BE2C (cell line): ENCODE measurements at regions not wholly inside any gene's neighbourhood (a gene's known extent, or its start where the extent isn't known, plus 50 kb on each side); places are given as distances from the start of the nearest gene placed in this dataset.

Source experiments
- DNase-seq: peaks from one replicate; pipeline ENCODE4 v3.0.0-alpha.2; 2020
- H3K27me3 ChIP-seq: fragments of 250-450 bp; sonication (Bioruptor Pico); 2 replicates; pipeline ENCODE4 v1.5.1; 2020; ENCODE audit warnings: mild to moderate bottlenecking
- H3K36me3 ChIP-seq: fragments of 250-450 bp; sonication (Bioruptor Pico); 2 replicates; pipeline ENCODE4 v1.5.1; 2020; ENCODE audit warnings: mild to moderate bottlenecking
- H3K4me1 ChIP-seq: fragments of 250-450 bp; sonication (Bioruptor Pico); 2 replicates; pipeline ENCODE4 v1.5.1; 2020
- H3K4me3 ChIP-seq: 2 replicates; pipeline ENCODE4 v1.5.1; 2011; ENCODE audit warnings: low read depth, low read length
- H3K9me3 ChIP-seq: fragments of 250-450 bp; sonication (Bioruptor Pico); 2 replicates; pipeline ENCODE4 v1.5.1; 2020
- CTCF ChIP-seq: IDR thresholded peaks from 2 replicates; pipeline ENCODE4 v1.5.1; 2012; ENCODE audit warnings: mild to moderate bottlenecking, low read depth, low read length

- no peak for DNase-seq
- H3K4me3 ChIP-seq: no peak overlapping the region
Measured at GRCh38 chr7:86956567-86956966, 102.9 kb downstream of the ELAPOR2 start.

GRCh38 chr7:86955895-86956503 is 103.5 kb downstream of the ELAPOR2 start:
- Histone ChIP-seq H3K27me3 (0 out of 2 replicates have a peak, but pooled peaks cover 3% of the 10 kb centered on the region), H3K4me1 (no peaks in the 10 kb centered on the region), H3K9me3 (no peaks in the 10 kb centered on the region), H3K4me3 (no peak overlapping the region), H3K36me3 (no peaks in the 10 kb centered on the region)
- no peak for DNase-seq
- TF ChIP-seq CTCF: no peak

More at GRCh38 chr7:86956567-86956966, 102.9 kb downstream of the ELAPOR2 start:
- Histone ChIP-seq H3K27me3 (0 out of 2 replicates have a peak, but pooled peaks cover 3% of the 10 kb centered on the region), H3K4me1 (no peaks in the 10 kb centered on the region), H3K9me3 (no peaks in the 10 kb centered on the region), H3K36me3 (no peaks in the 10 kb centered on the region)
- no peak for TF ChIP-seq CTCF

- TF ChIP-seq CTCF: no peak
- H3K36me3 ChIP-seq: no peaks in the 10 kb centered on the region
- H3K4me3 ChIP-seq: no peak overlapping the region
- no peak for DNase-seq
- H3K27me3 ChIP-seq: 0 out of 2 replicates have a peak, but pooled peaks cover 3% of the 10 kb centered on the region
- H3K4me1 ChIP-seq: no peaks in the 10 kb centered on the region
- H3K9me3 ChIP-seq: no peaks in the 10 kb centered on the region
Measured at GRCh38 chr7:86954971-86955370, 104.5 kb downstream of the ELAPOR2 start.

GRCh38 chr7:86953653-86954336 is 105.7 kb downstream of the ELAPOR2 start:
- Histone ChIP-seq H3K4me1 (no peaks in the 10 kb centered on the region), H3K9me3 (no peaks in the 10 kb centered on the region), H3K4me3 (no peak overlapping the region), H3K36me3 (no peaks in the 10 kb centered on the region), H3K27me3 (0 out of 2 replicates have a peak, but pooled peaks cover 3% of the 10 kb centered on the region)
- no peak for TF ChIP-seq CTCF
- no peak for DNase-seq

- DNase-seq: no peak
- Histone ChIP-seq H3K9me3 (no peaks in the 10 kb centered on the region), H3K27me3 (0 out of 2 replicates have a peak, but pooled peaks cover 3% of the 10 kb centered on the region), H3K36me3 (no peaks in the 10 kb centered on the region), H3K4me1 (no peaks in the 10 kb centered on the region), H3K4me3 (no peak overlapping the region)
- TF ChIP-seq CTCF: no peak
Measured at GRCh38 chr7:86953219-86953618, 106.2 kb downstream of the ELAPOR2 start.

- DNase-seq: no peak
- no peak for TF ChIP-seq CTCF
Measured at GRCh38 chr7:86951895-86952294, 107.6 kb downstream of the ELAPOR2 start.

More at GRCh38 chr7:86951895-86952294, 107.6 kb downstream of the ELAPOR2 start:
- 0 out of 2 replicates have a peak, but pooled peaks cover 3% of the 10 kb centered on the region for H3K27me3 ChIP-seq
- no peaks in the 10 kb centered on the region for H3K4me1 ChIP-seq
- no peaks in the 10 kb centered on the region for H3K36me3 ChIP-seq
- no peak overlapping the region for H3K4me3 ChIP-seq
- no peaks in the 10 kb centered on the region for H3K9me3 ChIP-seq
